Duodenal mucosa (tissue), 2 donors: ENCODE measurements at regions not wholly inside any gene's neighbourhood (a gene's known extent, or its start where the extent isn't known, plus 50 kb on each side); places are given as distances from the start of the nearest gene placed in this dataset.

Experiments used
- H3K27ac ChIP-seq: one replicate; pipeline ENCODE4 v1.7.0; 2013; ENCODE audit warnings: low read depth, low read length
- H3K27me3 ChIP-seq, 2 donors: one replicate each; pipeline ENCODE4 v1.7.0; 2013; ENCODE audit warnings: low read length in 2 of 2, control low read depth in 1 of 2; ENCODE audit not compliant: insufficient read depth in 2 of 2, control insufficient read depth in 1 of 2
- H3K36me3 ChIP-seq, 2 donors: one replicate each; pipeline ENCODE4 v1.7.0; 2013; ENCODE audit warnings: low read length in 2 of 2, control low read depth in 1 of 2; ENCODE audit not compliant: insufficient read depth in 2 of 2, control insufficient read depth in 1 of 2
- H3K4me1 ChIP-seq, 2 donors: one replicate each; pipeline ENCODE4 v1.7.0; 2013; ENCODE audit warnings: low read length in 2 of 2, control low read depth in 1 of 2; ENCODE audit not compliant: insufficient read depth in 2 of 2, control insufficient read depth in 1 of 2
- H3K4me3 ChIP-seq, 2 donors: one replicate each; pipeline ENCODE4 v1.7.0; 2013; ENCODE audit warnings: low read length in 2 of 2, low read depth in 1 of 2
- H3K9ac ChIP-seq, 2 donors: one replicate each; pipeline ENCODE4 v1.7.0; 2013; ENCODE audit warnings: low read length in 2 of 2, low read depth in 1 of 2
- H3K9me3 ChIP-seq, 2 donors: one replicate each; pipeline ENCODE4 v1.7.0; 2013; ENCODE audit warnings: low read length in 2 of 2, control low read depth in 1 of 2; ENCODE audit not compliant: control insufficient read depth in 1 of 2

DNA sequence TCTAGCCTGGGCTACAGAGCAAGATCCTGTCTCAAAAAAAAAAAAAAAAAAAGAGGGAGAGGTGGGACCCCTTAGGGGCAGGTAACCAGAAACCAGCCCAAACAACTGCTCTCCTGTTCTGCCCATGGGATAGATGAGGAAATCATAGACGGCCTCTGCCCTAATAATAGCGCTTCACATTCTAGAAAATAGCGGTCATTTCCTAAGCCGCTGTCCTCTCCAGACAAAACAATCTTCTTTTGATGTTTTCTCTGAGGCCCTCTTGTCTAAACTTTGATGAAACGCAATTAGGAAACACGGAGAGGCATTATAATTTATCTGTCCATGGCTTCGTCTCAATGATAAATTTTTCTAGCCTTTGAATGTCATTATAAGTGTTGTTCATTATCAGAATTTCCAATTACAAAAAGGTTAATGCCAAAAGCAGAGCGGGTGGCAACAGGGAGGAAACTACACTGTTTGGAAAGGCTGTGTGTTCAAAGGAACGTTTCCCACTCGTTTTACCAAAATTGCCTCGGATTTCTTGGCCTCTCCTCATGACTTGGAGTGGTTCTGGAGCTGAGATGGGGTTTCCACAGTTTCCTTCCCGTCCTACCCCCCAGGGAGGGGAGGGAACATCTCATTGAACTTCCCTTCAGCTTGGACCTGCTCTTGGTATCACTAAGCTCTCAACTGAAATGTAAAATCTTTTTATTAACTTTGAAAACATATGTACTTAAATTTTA, 151.6 kb upstream of the ZNF236 start:
- Histone ChIP-seq H3K4me3 (no peak overlapping the region), H3K9me3 (no peaks in the 10 kb centered on the region)

DNA sequence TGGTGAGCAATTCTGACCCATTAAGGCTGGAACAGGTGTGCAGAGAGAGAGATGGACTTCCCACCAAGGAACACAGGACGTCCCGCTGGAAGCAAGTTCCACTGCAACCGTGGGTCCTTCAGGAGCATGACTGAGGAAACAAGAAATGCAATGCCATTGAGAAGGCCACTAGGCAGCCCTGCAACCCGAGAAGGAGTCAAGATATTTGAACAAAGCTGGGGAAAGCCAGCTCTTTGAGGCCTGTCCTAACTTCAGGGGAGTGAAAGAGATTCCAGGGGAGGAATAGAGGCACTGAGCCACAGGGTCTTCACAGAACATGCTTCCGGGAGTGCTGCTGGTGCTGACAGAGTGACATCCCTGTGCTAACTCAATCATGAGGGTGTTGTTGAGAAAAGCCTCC, 153.8 kb upstream of the ZNF236 start:
- H3K9me3 ChIP-seq, result no peaks in the 10 kb centered on the region
- H3K9ac ChIP-seq, result no peak overlapping the region
- no peaks in the 10 kb centered on the region for H3K36me3 ChIP-seq
- no peaks in the 10 kb centered on the region for H3K27me3 ChIP-seq
- H3K4me1 ChIP-seq, result no peaks in the 10 kb centered on the region
- H3K27ac ChIP-seq, result no peak overlapping the region
- H3K4me3 ChIP-seq, result no peak overlapping the region

More for the DNA sequence above, 151.6 kb upstream of the ZNF236 start:
- no peaks in the 10 kb centered on the region for H3K4me1 ChIP-seq
- no peaks in the 10 kb centered on the region for H3K36me3 ChIP-seq
- no peak overlapping the region for H3K27ac ChIP-seq
- H3K9ac ChIP-seq, result no peak overlapping the region
- no peaks in the 10 kb centered on the region for H3K27me3 ChIP-seq

DNA sequence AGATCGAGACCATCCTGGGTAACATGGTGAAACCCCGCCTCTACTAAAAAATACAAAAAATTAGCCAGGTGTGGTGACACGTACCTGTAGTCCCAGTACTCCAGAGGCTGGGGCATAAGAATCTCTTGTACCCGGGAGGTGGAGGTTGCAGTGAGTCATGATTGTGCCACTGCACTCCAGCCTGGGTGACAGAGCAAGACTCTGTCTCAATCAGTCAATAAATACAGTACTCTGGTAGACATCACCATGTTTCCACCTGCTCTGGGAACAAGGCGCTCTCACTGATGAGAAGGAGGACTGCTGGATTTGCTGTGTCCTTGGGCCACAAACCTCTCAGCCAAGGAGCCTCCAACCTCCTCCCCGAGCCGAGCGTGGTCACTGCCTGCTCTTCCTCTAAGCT, 154.2 kb upstream of the ZNF236 start:
- Histone ChIP-seq H3K4me1 (no peaks in the 10 kb centered on the region), H3K9me3 (no peaks in the 10 kb centered on the region), H3K27me3 (no peaks in the 10 kb centered on the region), H3K9ac (no peak overlapping the region), H3K27ac (no peak overlapping the region), H3K36me3 (no peaks in the 10 kb centered on the region), H3K4me3 (no peak overlapping the region)

DNA sequence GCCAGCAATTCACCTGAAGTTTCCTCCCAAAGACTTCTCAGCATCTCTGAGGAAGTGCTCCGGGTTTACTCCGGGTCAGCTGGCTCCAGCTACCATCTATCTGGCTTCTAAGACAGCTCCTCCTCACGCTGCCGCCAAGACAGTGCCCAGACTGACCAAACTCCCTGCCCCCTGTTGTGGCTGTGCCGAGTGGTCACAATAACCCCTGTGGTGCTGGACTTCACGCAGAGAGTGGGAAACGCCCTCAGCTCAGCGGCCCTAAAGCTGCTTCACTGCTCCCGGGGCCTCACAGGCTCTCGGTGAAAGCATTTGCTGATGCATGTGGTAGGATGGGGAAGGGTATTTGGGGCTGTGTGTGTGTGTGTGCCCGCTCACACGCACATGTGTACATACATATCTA, 154.8 kb upstream of the ZNF236 start:
- no peaks in the 10 kb centered on the region for H3K27me3 ChIP-seq
- no peaks in the 10 kb centered on the region for H3K36me3 ChIP-seq

DNA sequence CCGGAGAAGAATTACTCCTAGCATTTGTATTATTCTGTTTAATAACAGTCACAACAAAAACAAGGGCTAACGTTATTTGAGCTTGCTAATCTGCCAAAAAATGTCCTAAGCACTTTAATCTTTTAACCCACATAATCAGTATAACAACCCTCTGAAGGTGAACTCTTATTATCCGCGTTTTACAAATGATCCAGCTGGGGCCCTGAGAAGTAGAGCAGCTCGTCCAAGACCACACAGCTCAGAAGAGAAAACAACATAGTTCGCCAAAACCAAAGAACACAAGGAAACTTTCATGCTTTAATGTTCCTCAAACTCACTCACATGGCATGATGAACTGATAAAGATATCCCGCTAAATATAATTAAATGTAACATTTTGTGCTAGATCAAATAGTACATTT, 159.7 kb upstream of the ZNF236 start:
- Histone ChIP-seq H3K36me3 (no peaks in the 10 kb centered on the region), H3K27ac (no peak overlapping the region), H3K4me1 (no peaks in the 10 kb centered on the region), H3K4me3 (no peak overlapping the region), H3K27me3 (no peaks in the 10 kb centered on the region), H3K9ac (no peak overlapping the region), H3K9me3 (no peaks in the 10 kb centered on the region)

More for the DNA sequence above, 154.8 kb upstream of the ZNF236 start:
- no peak overlapping the region for H3K27ac ChIP-seq
- H3K4me3 ChIP-seq, result no peak overlapping the region
- H3K4me1 ChIP-seq, result no peaks in the 10 kb centered on the region
- H3K9me3 ChIP-seq, result no peaks in the 10 kb centered on the region
- no peak overlapping the region for H3K9ac ChIP-seq

DNA sequence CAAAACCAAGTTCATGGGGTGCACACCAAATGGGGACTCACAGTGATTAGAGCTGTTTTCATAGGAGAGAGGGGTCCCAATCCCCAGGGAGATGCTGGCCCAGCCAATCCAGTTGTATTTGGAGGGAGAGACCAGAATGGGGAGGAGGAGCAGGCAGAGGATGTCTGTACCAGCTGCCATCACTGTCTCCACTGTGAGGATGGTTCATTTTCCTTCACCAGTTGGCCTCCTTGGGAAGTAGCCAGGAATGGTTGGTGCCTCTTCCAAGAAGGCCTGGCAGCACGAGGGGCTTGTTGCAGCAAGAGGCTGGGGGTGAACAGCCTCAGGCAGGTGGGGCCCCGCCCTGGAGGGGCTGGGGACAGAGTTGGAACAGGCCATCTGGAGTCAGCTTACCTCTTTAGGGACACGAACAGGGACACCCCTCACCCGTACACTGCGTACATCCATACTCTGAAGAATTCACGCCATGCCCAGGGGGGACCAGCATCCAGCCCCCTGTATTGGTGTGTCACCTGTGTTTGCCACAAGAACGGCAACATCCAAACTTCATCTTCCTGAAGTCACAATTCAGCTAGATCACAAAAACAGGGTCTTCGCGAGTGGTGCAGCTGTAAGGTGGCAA, 161.7 kb upstream of the ZNF236 start:
- Histone ChIP-seq H3K9me3 (no peaks in the 10 kb centered on the region), H3K9ac (no peak overlapping the region), H3K27me3 (no peaks in the 10 kb centered on the region), H3K36me3 (no peaks in the 10 kb centered on the region), H3K27ac (no peak overlapping the region), H3K4me3 (no peak overlapping the region), H3K4me1 (no peaks in the 10 kb centered on the region)

DNA sequence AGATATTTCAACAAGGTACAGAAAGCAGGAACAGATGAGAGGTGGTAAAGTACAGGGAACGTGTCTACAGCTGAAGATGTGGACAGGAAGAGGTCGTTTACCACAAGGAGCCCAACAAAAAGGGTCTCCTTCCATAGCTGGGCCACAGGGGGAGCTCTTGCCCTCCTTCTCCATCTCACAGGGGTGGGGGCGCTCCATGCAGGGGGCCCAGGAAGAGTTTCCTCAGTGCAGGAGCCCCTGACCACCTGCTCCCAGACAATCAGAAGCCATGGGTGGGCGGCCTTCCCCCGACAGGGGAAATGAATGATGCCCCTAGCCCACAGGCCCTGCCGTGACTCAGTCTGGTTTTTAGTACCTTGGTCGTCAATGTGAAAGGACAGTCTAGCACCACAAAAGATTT, 163.6 kb upstream of the ZNF516 start:
- Histone ChIP-seq H3K9ac (no peak overlapping the region), H3K4me3 (no peak overlapping the region), H3K36me3 (no peaks in the 10 kb centered on the region), H3K27ac (no peak overlapping the region), H3K27me3 (no peaks in the 10 kb centered on the region), H3K9me3 (no peaks in the 10 kb centered on the region), H3K4me1 (no peaks in the 10 kb centered on the region)

DNA sequence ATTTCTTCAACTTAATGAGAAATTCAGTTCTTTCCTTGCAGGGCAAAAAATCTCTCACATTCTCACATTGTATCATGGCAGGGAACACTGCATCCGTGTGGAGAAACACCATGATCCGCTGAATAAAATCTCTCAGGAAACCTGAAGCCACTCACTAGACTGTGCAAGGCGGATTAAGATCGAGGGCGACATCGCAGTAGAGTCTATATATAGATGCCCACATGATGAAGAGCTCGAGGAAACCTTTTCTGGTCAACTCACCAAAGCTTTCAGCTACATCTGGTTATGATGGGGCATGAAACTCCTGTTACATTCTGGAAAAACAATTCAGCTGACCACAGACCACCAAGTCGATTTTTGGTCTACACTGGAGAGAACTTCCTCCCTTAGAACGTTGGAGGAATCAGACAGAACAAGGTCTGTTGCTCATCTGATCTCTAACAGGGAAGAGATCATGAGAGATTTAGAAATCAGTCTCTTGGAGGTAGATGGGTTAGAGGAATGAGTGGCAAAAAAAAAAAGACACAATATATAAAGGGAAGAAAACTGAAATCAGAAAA, 162.9 kb upstream of the ZNF516 start:
- H3K27me3 ChIP-seq, result no peaks in the 10 kb centered on the region
- H3K9me3 ChIP-seq, result no peaks in the 10 kb centered on the region
- no peaks in the 10 kb centered on the region for H3K36me3 ChIP-seq
- H3K9ac ChIP-seq, result no peak overlapping the region
- no peak overlapping the region for H3K27ac ChIP-seq
- no peaks in the 10 kb centered on the region for H3K4me1 ChIP-seq
- no peak overlapping the region for H3K4me3 ChIP-seq

DNA sequence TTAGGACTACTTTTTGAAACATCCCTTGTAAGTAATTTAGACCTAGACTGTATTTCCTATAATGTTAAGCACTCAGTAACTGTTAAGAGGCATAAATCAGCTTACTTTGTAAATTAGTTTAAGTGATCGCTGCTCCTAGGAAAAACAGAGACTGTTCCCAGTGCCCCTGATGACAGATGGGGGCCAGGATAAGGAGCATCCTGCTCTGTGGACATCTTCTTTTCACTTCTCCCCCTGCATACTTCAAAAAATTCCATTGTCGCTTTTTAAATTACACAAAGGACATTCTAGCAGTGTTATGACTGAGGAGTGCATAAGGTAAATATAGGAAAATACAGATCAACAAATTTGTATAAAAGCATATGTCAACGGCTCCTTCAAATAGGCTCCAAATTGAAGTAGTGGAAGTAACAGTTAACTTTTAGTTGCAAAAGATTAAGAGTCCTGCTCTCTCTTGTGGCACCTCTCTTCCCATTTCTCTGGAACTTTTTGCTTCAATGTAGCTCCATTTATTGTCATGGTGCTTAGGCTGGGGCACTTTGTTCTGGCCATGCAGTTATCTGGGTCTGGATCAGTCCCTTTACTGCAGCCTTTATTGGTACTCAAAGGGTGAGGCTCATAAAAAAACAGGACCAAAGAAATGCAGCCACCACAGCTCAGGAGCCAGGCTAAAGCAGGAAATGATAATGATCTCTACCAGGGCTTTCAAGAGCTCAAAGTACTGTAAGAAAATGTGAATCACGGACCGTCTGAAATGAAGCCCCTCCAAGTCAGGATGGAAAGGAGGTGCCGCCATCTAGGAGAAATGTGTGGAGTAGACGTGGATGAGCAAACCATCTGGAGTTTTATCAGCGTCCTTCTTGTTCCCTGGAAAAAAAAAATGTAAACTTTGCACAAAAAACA, 162.1 kb upstream of the ZNF516 start:
- no peaks in the 10 kb centered on the region for H3K36me3 ChIP-seq
- no peak overlapping the region for H3K27ac ChIP-seq
- no peaks in the 10 kb centered on the region for H3K4me1 ChIP-seq
- no peak overlapping the region for H3K9ac ChIP-seq
- H3K27me3 ChIP-seq, result no peaks in the 10 kb centered on the region
- H3K4me3 ChIP-seq, result no peak overlapping the region
- no peaks in the 10 kb centered on the region for H3K9me3 ChIP-seq

DNA sequence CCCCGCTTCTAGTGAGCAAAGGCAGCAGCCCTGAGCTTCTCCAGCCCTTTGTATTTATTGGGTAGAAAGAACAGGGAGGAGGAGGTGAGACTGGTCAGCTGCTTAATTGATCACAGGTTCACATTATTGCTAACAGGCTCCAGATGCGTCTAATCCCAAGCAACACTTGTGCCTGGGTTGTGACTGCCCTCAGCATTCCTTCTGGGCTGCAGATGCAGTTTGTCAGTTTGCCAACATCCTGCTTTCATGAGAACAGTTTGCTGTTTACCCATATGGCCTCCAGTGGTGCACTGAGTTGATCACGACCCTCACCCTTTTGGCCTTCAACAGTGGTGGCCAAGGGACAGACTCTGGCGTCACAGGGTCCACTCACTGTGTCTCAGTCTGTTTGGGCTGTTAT, 159.5 kb upstream of the ZNF516 start:
- H3K9me3 ChIP-seq, result no peaks in the 10 kb centered on the region
- H3K27me3 ChIP-seq, result no peaks in the 10 kb centered on the region
- H3K4me3 ChIP-seq, result no peak overlapping the region
- no peaks in the 10 kb centered on the region for H3K36me3 ChIP-seq
- H3K9ac ChIP-seq, result no peak overlapping the region
- no peak overlapping the region for H3K27ac ChIP-seq
- no peaks in the 10 kb centered on the region for H3K4me1 ChIP-seq
